GM10266 (cell line): ENCODE measurements at regions not wholly inside any gene's neighbourhood (a gene's known extent, or its start where the extent isn't known, plus 50 kb on each side); places are given as distances from the start of the nearest gene placed in this dataset.

ENCODE experiments used
- DNase-seq: peaks from one replicate; pipeline ENCODE4 v3.0.0; 2012; ENCODE audit errors: extremely low spot score
- CTCF ChIP-seq: IDR thresholded peaks from 2 replicates; pipeline ENCODE4 v1.5.1; 2012; ENCODE audit warnings: mild to moderate bottlenecking, low read depth; ENCODE audit not compliant: control insufficient read depth, insufficient read depth; ENCODE audit errors: missing control alignments

GRCh38 chr12:107356937-107357295 lies 263.6 kb upstream of the CRY1 start:
- DNase-seq = no peak
- no peak for TF ChIP-seq CTCF

DNA sequence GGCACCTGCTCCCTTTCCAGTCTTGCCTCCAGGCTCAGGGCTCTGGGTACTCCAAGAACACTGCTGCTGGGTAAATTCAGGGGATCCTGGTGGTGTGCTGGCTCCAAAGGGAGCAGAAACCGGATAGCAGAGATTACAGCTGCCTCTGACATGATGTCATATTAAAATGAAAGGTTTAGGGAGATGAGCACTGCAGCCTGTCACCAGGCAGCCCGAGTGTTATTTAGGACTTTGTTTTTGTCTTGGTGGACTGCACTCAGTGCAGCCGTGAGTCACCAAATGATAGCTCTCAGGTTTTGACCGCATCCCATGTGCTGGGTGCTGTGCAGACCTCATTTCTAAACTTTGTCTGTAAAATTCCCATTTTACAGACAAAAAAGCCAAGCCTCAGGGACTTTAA lies 266.0 kb upstream of the CRY1 start:
- TF ChIP-seq CTCF = no peak
- DNase-seq = no peak

- TF ChIP-seq CTCF = no peak
Measured at GRCh38 chr12:107360033-107360432, 266.7 kb upstream of the CRY1 start.

DNA sequence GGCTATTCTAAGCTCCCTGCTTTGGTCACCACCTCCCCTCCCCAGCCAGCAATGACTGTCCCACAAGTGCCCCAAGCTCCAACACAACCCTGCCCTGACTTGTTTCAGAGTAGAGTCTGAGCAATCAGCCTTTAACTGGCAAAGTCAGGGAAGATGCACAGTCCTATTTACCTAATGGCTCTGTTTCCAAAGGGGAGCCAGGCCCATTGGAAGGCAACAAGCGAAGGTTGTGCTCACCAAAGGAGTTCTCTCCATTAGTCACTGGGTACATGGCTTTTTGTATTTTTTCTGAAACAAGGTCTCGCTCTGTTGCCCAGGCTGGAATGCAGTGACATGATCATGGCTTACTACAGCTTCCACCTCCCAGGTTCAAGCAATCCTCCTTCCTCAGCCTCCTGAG lies 267.1 kb upstream of the CRY1 start:
- no peak for DNase-seq
- no peak for TF ChIP-seq CTCF

More at GRCh38 chr12:107360033-107360432, 266.7 kb upstream of the CRY1 start:
- no peak for DNase-seq

GRCh38 chr12:107361970-107362369 lies 268.6 kb upstream of the CRY1 start:
- no peak for DNase-seq
- TF ChIP-seq CTCF = no peak

DNA sequence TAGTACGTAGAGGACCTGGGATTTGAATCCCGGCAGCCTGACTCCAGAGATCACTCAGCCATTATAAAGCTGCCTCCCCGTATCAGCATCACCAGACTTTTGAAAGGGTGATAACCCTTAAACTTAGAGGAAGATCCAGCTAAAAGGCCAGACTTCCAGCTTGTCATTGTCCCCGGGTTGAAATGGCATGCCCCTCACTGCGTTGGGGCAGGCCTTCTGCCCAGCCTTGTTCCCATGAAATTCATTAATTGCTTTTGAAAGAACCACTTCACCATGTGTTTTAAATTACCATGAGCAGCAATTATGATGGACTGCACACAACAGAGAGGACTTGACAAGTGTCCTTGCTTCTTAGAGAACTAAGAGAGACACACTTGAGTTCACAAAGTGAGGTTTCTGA lies 269.6 kb upstream of the CRY1 start:
- DNase-seq = no peak
- TF ChIP-seq CTCF = no peak

- no peak for TF ChIP-seq CTCF
- DNase-seq = no peak
Measured at GRCh38 chr12:107364875-107365518, 271.6 kb upstream of the CRY1 start.
